ENCODE measurements at regions not wholly inside any gene's neighbourhood (a gene's known extent, or its start where the extent isn't known, plus 50 kb on each side); places are given as distances from the start of the nearest gene placed in this dataset.

- TF ChIP-seq, protein P1, sequence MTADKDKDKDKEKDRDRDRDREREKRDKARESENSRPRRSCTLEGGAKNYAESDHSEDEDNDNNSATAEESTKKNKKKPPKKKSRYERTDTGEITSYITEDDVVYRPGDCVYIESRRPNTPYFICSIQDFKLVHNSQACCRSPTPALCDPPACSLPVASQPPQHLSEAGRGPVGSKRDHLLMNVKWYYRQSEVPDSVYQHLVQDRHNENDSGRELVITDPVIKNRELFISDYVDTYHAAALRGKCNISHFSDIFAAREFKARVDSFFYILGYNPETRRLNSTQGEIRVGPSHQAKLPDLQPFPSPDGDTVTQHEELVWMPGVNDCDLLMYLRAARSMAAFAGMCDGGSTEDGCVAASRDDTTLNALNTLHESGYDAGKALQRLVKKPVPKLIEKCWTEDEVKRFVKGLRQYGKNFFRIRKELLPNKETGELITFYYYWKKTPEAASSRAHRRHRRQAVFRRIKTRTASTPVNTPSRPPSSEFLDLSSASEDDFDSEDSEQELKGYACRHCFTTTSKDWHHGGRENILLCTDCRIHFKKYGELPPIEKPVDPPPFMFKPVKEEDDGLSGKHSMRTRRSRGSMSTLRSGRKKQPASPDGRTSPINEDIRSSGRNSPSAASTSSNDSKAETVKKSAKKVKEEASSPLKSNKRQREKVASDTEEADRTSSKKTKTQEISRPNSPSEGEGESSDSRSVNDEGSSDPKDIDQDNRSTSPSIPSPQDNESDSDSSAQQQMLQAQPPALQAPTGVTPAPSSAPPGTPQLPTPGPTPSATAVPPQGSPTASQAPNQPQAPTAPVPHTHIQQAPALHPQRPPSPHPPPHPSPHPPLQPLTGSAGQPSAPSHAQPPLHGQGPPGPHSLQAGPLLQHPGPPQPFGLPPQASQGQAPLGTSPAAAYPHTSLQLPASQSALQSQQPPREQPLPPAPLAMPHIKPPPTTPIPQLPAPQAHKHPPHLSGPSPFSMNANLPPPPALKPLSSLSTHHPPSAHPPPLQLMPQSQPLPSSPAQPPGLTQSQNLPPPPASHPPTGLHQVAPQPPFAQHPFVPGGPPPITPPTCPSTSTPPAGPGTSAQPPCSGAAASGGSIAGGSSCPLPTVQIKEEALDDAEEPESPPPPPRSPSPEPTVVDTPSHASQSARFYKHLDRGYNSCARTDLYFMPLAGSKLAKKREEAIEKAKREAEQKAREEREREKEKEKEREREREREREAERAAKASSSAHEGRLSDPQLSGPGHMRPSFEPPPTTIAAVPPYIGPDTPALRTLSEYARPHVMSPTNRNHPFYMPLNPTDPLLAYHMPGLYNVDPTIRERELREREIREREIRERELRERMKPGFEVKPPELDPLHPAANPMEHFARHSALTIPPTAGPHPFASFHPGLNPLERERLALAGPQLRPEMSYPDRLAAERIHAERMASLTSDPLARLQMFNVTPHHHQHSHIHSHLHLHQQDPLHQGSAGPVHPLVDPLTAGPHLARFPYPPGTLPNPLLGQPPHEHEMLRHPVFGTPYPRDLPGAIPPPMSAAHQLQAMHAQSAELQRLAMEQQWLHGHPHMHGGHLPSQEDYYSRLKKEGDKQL (CRISPR knock-in tag; IDR thresholded peaks at IDR 0.05; ENCODE audit: low read depth), result no peak
- TF ChIP-seq NPAS2 (CRISPR knock-in tag; IDR thresholded peaks at IDR 0.05; ENCODE audit: borderline replicate concordance) (no peak), SRF (IDR thresholded peaks at IDR 0.05; ENCODE audit: low read depth, low read length) (no peak), SNAPC2 (CRISPR knock-in tag; IDR thresholded peaks at IDR 0.05) (0 out of 2 replicates have a peak, but pooled peaks have one; percentile 13), SMAD1 (CRISPR knock-in tag; IDR thresholded peaks at IDR 0.05; ENCODE audit: borderline replicate concordance, low read depth) (no peak), KLF9 (CRISPR knock-in tag; IDR thresholded peaks at IDR 0.05; ENCODE audit: low read depth) (no peak), ZNF333 (CRISPR knock-in tag; IDR thresholded peaks at IDR 0.05; ENCODE audit: borderline replicate concordance) (peak; percentile 79), PCBP1 (IDR thresholded peaks at IDR 0.05; ENCODE audit: borderline replicate concordance, low read depth, low read length) (peak; percentile 73; the same call in 1 of the 2 replicates), FOXO4 (CRISPR knock-in tag; conservative IDR thresholded peaks at IDR 0.05) (no peak), ZSCAN20 (CRISPR knock-in tag; IDR thresholded peaks at IDR 0.05; ENCODE audit: borderline replicate concordance) (no peak), HOXA7 (CRISPR knock-in tag; IDR thresholded peaks at IDR 0.05) (no peak), ZNF143 (CRISPR knock-in tag; IDR thresholded peaks at IDR 0.05) (no peak), FOXC1 (CRISPR knock-in tag; IDR thresholded peaks at IDR 0.05; ENCODE audit: borderline replicate concordance) (no peak), ZNF674 (CRISPR knock-in tag; IDR thresholded peaks at IDR 0.05; ENCODE audit: low read depth) (no peak), ZNF335 (CRISPR knock-in tag; IDR thresholded peaks at IDR 0.05) (no peak), ZNF280D (CRISPR knock-in tag; IDR thresholded peaks at IDR 0.05) (no peak), ZNF720 (CRISPR knock-in tag; IDR thresholded peaks at IDR 0.05) (no peak)
- TF ChIP-seq, protein P2, sequence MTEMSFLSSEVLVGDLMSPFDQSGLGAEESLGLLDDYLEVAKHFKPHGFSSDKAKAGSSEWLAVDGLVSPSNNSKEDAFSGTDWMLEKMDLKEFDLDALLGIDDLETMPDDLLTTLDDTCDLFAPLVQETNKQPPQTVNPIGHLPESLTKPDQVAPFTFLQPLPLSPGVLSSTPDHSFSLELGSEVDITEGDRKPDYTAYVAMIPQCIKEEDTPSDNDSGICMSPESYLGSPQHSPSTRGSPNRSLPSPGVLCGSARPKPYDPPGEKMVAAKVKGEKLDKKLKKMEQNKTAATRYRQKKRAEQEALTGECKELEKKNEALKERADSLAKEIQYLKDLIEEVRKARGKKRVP (CRISPR knock-in tag; IDR thresholded peaks at IDR 0.05), result peak in 1 of 2 experiments; percentile 54; a peak in 1 of 4 replicates
Measured at GRCh38 chr2:64750817-64751285, 97.1 kb upstream of the SERTAD2 start (continued).

Measured in HepG2 (cell line).